ENCODE measurements at regions not wholly inside any gene's neighbourhood (a gene's known extent, or its start where the extent isn't known, plus 50 kb on each side); places are given as distances from the start of the nearest gene placed in this dataset.

GRCh38 chr6:81553216-81553615, 199.3 kb downstream of the TENT5A start:
- DNase-seq (ENCODE audit: low spot score) (no peak), ATAC-seq (no peak)
- Mint-ChIP-seq H3K4me3 (no peak overlapping the region), H3K9me3 (peaks cover 5% of the 10 kb centered on the region; the same call in 1 of the 2 replicates), H3K36me3 (no peaks in the 10 kb centered on the region), H3K27ac (no peak overlapping the region), H3K27me3 (ENCODE audit: low read depth) (no peaks in the 10 kb centered on the region), H3K4me1 (peaks cover 4% of the 10 kb centered on the region; the same call in 1 of the 2 replicates)
- POLR2A ChIA-PET: no interaction called here
- TF ChIP-seq ZNF263 (CRISPR knock-in tag; IDR thresholded peaks at IDR 0.05; ENCODE audit: low read depth): no peak
- TF ChIP-seq OVOL2 (CRISPR knock-in tag; IDR thresholded peaks at IDR 0.05; ENCODE audit: borderline replicate concordance): no peak
- TF ChIP-seq CBFB (CRISPR knock-in tag; IDR thresholded peaks at IDR 0.05; ENCODE audit: low read depth): no peak
- no peak for TF ChIP-seq FOXK1 (CRISPR knock-in tag; IDR thresholded peaks at IDR 0.05)
- TF ChIP-seq ZNF416 (CRISPR knock-in tag; IDR thresholded peaks at IDR 0.05): no peak
- no peak for TF ChIP-seq MXD4 (CRISPR knock-in tag; IDR thresholded peaks at IDR 0.05; ENCODE audit: borderline replicate concordance)
- no peak for TF ChIP-seq KAT7 (CRISPR knock-in tag; IDR thresholded peaks at IDR 0.05; ENCODE audit: borderline replicate concordance)
- no peak for TF ChIP-seq NFE2L1 (CRISPR knock-in tag; IDR thresholded peaks at IDR 0.05)
- no peak for TF ChIP-seq TP53 (CRISPR knock-in tag; IDR thresholded peaks at IDR 0.05)
- TF ChIP-seq USF2 (CRISPR knock-in tag; IDR thresholded peaks at IDR 0.05): no peak
- TF ChIP-seq GTF2I (CRISPR knock-in tag; conservative IDR thresholded peaks at IDR 0.05): no peak
- no peak for TF ChIP-seq E2F5 (CRISPR knock-in tag; IDR thresholded peaks at IDR 0.05)
- CTCF ChIA-PET: no interaction called here

- ChIA-PET CTCF (interaction anchor here (0.7 kb wide), 1 partner anchor 21 kb away, joined by 3 read pairs; no protein-coding TSS in a partner anchor), POLR2A (no interaction called here)
Measured at GRCh38 chr6:81552644-81553043, 199.8 kb downstream of the TENT5A start.

GRCh38 chr6:81547149-81547548, 205.3 kb downstream of the TENT5A start:
- POLR2A ChIA-PET: no interaction called here
- H3K4me1 Mint-ChIP-seq: peaks cover 12% of the 10 kb centered on the region
- no peak for DNase-seq (ENCODE audit: low spot score)
- TF ChIP-seq JUN (CRISPR knock-in tag; IDR thresholded peaks at IDR 0.05): no peak
- TF ChIP-seq ZNF416 (CRISPR knock-in tag; IDR thresholded peaks at IDR 0.05): no peak
- no peak overlapping the region; the same call in 1 of the 2 replicates for H3K27ac Mint-ChIP-seq
- H3K36me3 Mint-ChIP-seq: no peaks in the 10 kb centered on the region
- H3K27me3 Mint-ChIP-seq (ENCODE audit: low read depth): no peaks in the 10 kb centered on the region
- H3K9me3 Mint-ChIP-seq: peaks cover 5% of the 10 kb centered on the region; the same call in 1 of the 2 replicates
- CTCF ChIA-PET: no interaction called here
- ATAC-seq: no peak
- H3K4me3 Mint-ChIP-seq: no peak overlapping the region

More at GRCh38 chr6:81552644-81553043, 199.8 kb downstream of the TENT5A start:
- ATAC-seq (no peak), DNase-seq (ENCODE audit: low spot score) (no peak)
- Mint-ChIP-seq H3K27me3 (ENCODE audit: low read depth) (no peaks in the 10 kb centered on the region), H3K36me3 (no peaks in the 10 kb centered on the region), H3K9me3 (peaks cover 5% of the 10 kb centered on the region; the same call in 1 of the 2 replicates), H3K4me1 (peaks cover 4% of the 10 kb centered on the region; the same call in 1 of the 2 replicates), H3K4me3 (no peak overlapping the region), H3K27ac (no peak overlapping the region)
- TF ChIP-seq ZNF232 (CRISPR knock-in tag; IDR thresholded peaks at IDR 0.05) (no peak), MYBL2 (CRISPR knock-in tag; IDR thresholded peaks at IDR 0.05) (no peak), KAT7 (CRISPR knock-in tag; IDR thresholded peaks at IDR 0.05; ENCODE audit: borderline replicate concordance) (no peak)

- no peak overlapping the region for H3K27ac Mint-ChIP-seq
- ATAC-seq: no peak
- no peaks in the 10 kb centered on the region for H3K36me3 Mint-ChIP-seq
- no peak overlapping the region for H3K4me3 Mint-ChIP-seq
- no peak for DNase-seq (ENCODE audit: low spot score)
- no peaks in the 10 kb centered on the region for H3K4me1 Mint-ChIP-seq
- H3K9me3 Mint-ChIP-seq: peaks cover 6% of the 10 kb centered on the region
- ChIA-PET POLR2A (no interaction called here), CTCF (no interaction called here)
- H3K27me3 Mint-ChIP-seq (ENCODE audit: low read depth): no peaks in the 10 kb centered on the region
- TF ChIP-seq ZBTB43 (CRISPR knock-in tag; IDR thresholded peaks at IDR 0.05) (no peak), EMX1 (CRISPR knock-in tag; IDR thresholded peaks at IDR 0.05) (no peak), ZNF232 (CRISPR knock-in tag; IDR thresholded peaks at IDR 0.05) (no peak), ZNF317 (CRISPR knock-in tag; IDR thresholded peaks at IDR 0.05; ENCODE audit: borderline replicate concordance, low read depth) (no peak), ZNF396 (CRISPR knock-in tag; IDR thresholded peaks at IDR 0.05; ENCODE audit: borderline replicate concordance) (no peak), RORB (CRISPR knock-in tag; IDR thresholded peaks at IDR 0.05) (no peak), ZNF138 (CRISPR knock-in tag; conservative IDR thresholded peaks at IDR 0.05) (no peak), ZMAT4 (CRISPR knock-in tag; IDR thresholded peaks at IDR 0.05) (no peak), TEAD1 (CRISPR knock-in tag; IDR thresholded peaks at IDR 0.05) (no peak), IRF1 (CRISPR knock-in tag; IDR thresholded peaks at IDR 0.05) (no peak), SMAD3 (CRISPR knock-in tag; IDR thresholded peaks at IDR 0.05; ENCODE audit: borderline replicate concordance) (no peak), ZNF263 (CRISPR knock-in tag; IDR thresholded peaks at IDR 0.05; ENCODE audit: low read depth) (no peak), ELF4 (CRISPR knock-in tag; IDR thresholded peaks at IDR 0.05; ENCODE audit: low read depth) (no peak), JUN (CRISPR knock-in tag; IDR thresholded peaks at IDR 0.05) (no peak), SOX15 (CRISPR knock-in tag; IDR thresholded peaks at IDR 0.05) (no peak), ZBTB21 (CRISPR knock-in tag; IDR thresholded peaks at IDR 0.05; ENCODE audit: borderline replicate concordance) (no peak), KAT7 (CRISPR knock-in tag; IDR thresholded peaks at IDR 0.05; ENCODE audit: borderline replicate concordance) (no peak)
Measured at GRCh38 chr6:81534934-81535465, 217.5 kb downstream of the TENT5A start.

Data from WTC11 (cell line).